Muscle layer of duodenum (tissue), 2 donors: ENCODE measurements at regions not wholly inside any gene's neighbourhood (a gene's known extent, or its start where the extent isn't known, plus 50 kb on each side); places are given as distances from the start of the nearest gene placed in this dataset.
"Not testable (repeated sequence)": the region's sequence is repeated elsewhere in the genome, so short reads cannot be mapped to it uniquely, and the experiment has no call there.

ENCODE experiments used
- H3K27ac ChIP-seq: one replicate; pipeline ENCODE4 v1.7.0; 2013; ENCODE audit warnings: mild to moderate bottlenecking, low read length
- H3K27me3 ChIP-seq: one replicate; pipeline ENCODE4 v1.7.0; 2013; ENCODE audit warnings: low read depth, mild to moderate bottlenecking, control low read depth, low read length
- H3K36me3 ChIP-seq, 2 donors: one replicate each; pipeline ENCODE4 v1.7.0; 2013; ENCODE audit warnings: low read length in 2 of 2, control low read depth in 1 of 2, mild to moderate bottlenecking in 1 of 2; ENCODE audit not compliant: insufficient read depth in 2 of 2, control insufficient read depth in 1 of 2
- H3K4me1 ChIP-seq, 2 donors: one replicate each; pipeline ENCODE4 v1.7.0; 2013; ENCODE audit warnings: low read length in 2 of 2, mild to moderate bottlenecking in 2 of 2, control low read depth in 1 of 2, moderate library complexity in 1 of 2; ENCODE audit not compliant: insufficient read depth in 2 of 2, control insufficient read depth in 1 of 2
- H3K4me3 ChIP-seq, 2 donors: one replicate each; pipeline ENCODE4 v1.7.0; 2013; ENCODE audit warnings: low read length in 2 of 2, low read depth in 1 of 2, mild to moderate bottlenecking in 1 of 2
- H3K9me3 ChIP-seq, 2 donors: one replicate each; pipeline ENCODE4 v1.7.0; 2013; ENCODE audit warnings: low read length in 2 of 2, control low read depth in 1 of 2, mild to moderate bottlenecking in 1 of 2; ENCODE audit not compliant: control insufficient read depth in 1 of 2
- donor health status: healthy.

DNA sequence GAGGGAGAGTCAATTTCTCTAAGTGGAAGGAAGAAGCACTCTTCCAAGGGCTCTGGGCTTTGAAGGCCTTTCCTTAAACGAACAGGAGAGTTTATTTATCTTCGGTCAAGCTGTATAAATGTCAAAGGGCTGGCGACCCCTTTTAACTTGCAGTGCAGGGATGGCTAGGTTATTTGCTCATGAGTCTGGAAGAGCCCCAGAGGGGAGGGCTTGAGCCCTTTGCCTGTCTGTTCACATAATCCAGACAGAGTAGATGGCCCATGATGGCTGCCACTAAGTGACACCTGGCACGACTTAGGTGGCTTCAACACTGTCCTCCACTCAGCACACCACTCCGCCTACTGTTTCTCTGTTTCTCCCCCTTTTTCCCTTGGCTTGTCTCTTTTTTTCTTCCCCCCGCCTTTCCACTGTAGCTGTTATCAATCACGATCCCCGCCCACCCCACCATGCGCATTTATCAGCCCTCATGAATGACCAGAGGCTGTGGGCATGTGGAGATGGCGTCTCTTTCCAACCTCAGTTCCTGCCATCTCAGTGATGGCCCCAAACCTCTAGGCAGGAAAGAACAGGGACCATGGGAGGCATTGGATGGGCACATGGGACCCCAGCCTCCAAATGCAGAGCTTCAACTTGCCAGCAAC is 408.7 kb upstream of the TNRC6C start:
- no peaks in the 10 kb centered on the region for H3K4me1 ChIP-seq
- H3K4me3 ChIP-seq, result no peak overlapping the region
- no peaks in the 10 kb centered on the region for H3K27me3 ChIP-seq
- no peaks in the 10 kb centered on the region for H3K9me3 ChIP-seq
- H3K27ac ChIP-seq, result no peak overlapping the region
- no peaks in the 10 kb centered on the region for H3K36me3 ChIP-seq

GRCh38 chr17:77553459-77554066 is 404.9 kb upstream of the TNRC6C start:
- H3K36me3 ChIP-seq, result no peaks in the 10 kb centered on the region
- H3K27ac ChIP-seq, result no peak overlapping the region
- no peaks in the 10 kb centered on the region for H3K9me3 ChIP-seq
- H3K4me3 ChIP-seq, result no peak overlapping the region
- H3K4me1 ChIP-seq, result peaks cover 0 to 12% of the 10 kb centered on the region in 2 donors
- no peaks in the 10 kb centered on the region for H3K27me3 ChIP-seq

DNA sequence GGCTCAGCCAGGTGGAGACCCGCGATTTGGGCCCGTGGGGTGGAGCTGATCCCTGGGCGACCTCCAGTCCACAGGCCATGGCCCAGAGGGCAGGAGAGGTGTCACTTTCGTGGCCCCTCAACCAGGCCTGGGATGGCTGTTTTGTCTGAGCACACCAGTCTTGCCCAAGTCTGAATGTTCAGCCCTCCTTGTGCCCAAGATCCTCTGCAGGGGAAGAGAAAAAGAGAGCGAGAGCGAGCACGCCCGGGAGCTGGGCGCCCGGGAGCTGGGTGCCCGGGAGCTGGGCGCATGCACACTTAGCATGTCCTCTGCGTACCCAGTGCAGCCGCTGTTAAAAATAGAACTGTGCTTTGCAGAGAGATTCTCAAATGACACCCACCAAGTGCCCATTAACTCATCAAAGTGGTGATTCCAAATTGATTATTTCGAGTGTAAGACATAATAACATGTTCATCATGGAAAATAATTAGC is 403.3 kb upstream of the TNRC6C start:
- Histone ChIP-seq H3K4me1 (peaks cover 0 to 12% of the 10 kb centered on the region in 2 donors), H3K4me3 (no peak overlapping the region), H3K27me3 (no peaks in the 10 kb centered on the region), H3K9me3 (no peaks in the 10 kb centered on the region), H3K36me3 (no peaks in the 10 kb centered on the region), H3K27ac (no peak overlapping the region)

DNA sequence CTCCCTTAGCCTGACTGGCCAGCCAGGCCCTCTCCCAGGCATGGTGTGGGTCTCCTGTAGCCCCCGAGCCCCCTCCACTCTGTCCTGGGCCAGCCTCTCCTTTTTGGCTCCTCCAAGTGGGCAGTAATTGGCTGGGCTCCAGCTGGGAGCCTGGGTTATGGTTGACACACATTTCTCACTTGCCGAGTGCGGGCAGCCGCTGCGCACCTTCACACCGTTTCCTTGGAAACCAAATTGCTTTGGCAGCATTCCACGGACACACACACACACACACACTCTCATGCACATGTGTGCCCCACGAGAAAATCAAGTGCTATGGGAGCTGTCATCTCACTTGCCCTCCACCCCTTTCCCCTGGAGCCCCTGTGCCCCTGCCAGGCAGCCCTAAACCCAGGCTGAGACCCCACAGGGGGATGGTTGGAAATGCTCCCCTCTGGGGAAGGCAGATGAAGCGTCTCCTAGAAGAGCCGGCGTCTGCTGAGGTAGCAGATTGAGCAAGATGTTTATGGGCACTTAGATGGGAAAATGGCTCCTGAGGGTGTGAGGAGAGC is 402.7 kb upstream of the TNRC6C start:
- Histone ChIP-seq H3K9me3 (no peaks in the 10 kb centered on the region), H3K36me3 (no peaks in the 10 kb centered on the region), H3K4me3 (no peak overlapping the region), H3K27me3 (no peaks in the 10 kb centered on the region), H3K27ac (no peak overlapping the region), H3K4me1 (peaks cover 0 to 12% of the 10 kb centered on the region in 2 donors)

- H3K27ac ChIP-seq, result no peak overlapping the region
- no peaks in the 10 kb centered on the region for H3K36me3 ChIP-seq
- H3K4me3 ChIP-seq, result no peak overlapping the region
- no peaks in the 10 kb centered on the region for H3K27me3 ChIP-seq
- H3K9me3 ChIP-seq, result no peaks in the 10 kb centered on the region
- peaks cover 0 to 12% of the 10 kb centered on the region in 2 donors for H3K4me1 ChIP-seq
Measured at GRCh38 chr17:77556383-77557061, 402.0 kb upstream of the TNRC6C start.

- no peak overlapping the region for H3K27ac ChIP-seq
- no peaks in the 10 kb centered on the region for H3K27me3 ChIP-seq
- H3K9me3 ChIP-seq, result no peaks in the 10 kb centered on the region
- no peak overlapping the region for H3K4me3 ChIP-seq
- peaks cover 0 to 12% of the 10 kb centered on the region in 2 donors for H3K4me1 ChIP-seq
- H3K36me3 ChIP-seq, result no peaks in the 10 kb centered on the region
Measured at GRCh38 chr17:77558846-77559626, 399.5 kb upstream of the TNRC6C start.

DNA sequence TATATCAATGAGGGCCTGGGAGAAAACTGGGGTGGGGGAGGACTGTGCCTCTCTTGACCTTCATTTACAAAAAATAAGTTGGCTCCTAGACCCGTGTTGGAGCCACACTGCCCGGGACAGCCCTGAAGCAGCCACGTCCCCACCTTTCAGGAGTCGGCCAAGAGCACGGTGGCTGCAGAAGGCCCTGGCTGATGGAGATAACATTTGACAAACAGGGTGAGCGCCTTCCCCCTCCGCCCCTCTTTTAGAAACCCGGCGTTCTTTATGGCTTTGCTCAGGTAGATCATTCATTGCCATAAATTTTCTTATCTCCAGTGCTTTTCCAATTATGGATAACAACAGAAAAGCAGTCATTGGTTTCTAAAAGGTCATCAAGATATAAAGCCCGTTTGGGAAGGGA is 398.1 kb upstream of the TNRC6C start:
- H3K9me3 ChIP-seq, result no peaks in the 10 kb centered on the region
- H3K27me3 ChIP-seq, result no peaks in the 10 kb centered on the region
- peaks cover 0 to 11% of the 10 kb centered on the region in 2 donors for H3K4me1 ChIP-seq
- no peak overlapping the region for H3K4me3 ChIP-seq
- no peaks in the 10 kb centered on the region for H3K36me3 ChIP-seq
- no peak overlapping the region for H3K27ac ChIP-seq

DNA sequence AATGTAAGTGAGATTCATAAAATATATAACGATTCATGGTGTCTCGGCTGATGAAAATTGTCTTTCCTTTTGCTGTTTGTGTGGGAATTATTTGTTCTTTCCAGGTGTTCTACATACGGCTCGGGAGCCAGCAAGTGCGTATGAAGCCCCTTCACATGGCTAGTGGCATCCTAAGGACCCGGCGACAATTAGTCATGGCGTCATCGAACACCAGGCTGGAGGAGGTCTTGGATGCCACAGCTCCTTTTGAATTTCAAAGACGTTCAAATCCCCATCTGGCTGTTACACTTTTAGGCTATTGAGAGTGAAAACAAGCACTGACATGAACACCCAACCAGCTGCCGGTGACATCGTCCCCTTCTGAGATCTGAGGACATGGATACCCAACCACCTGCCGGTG is 397.7 kb upstream of the TNRC6C start:
- H3K4me1 ChIP-seq, result peaks cover 0 to 6% of the 10 kb centered on the region in 2 donors
- no peaks in the 10 kb centered on the region for H3K9me3 ChIP-seq
- H3K4me3 ChIP-seq, result no peak overlapping the region
- no peaks in the 10 kb centered on the region for H3K27me3 ChIP-seq
- H3K27ac ChIP-seq, result no peak overlapping the region
- no peaks in the 10 kb centered on the region for H3K36me3 ChIP-seq

DNA sequence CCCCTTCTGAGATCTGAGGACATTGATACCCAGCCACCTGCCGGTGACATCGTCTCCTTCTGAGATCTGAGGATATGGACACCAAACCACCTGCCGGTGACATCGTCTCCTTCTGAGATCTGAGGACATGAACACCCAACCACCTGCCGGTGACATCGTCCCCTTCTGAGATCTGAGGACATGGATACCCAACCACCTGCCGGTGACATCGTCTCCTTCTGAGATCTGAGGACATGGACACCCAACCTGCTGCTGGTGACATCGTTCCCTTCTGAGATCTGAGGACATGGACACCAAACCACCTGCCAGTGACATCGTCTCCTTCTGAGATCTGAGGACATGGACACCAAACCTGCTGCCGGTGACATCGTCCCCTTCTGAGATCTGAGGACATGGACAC is 396.1 kb upstream of the TNRC6C start:
- not testable (repeated sequence) for H3K4me1 ChIP-seq, H3K4me3 ChIP-seq, H3K27me3 ChIP-seq, H3K36me3 ChIP-seq, H3K27ac ChIP-seq, H3K9me3 ChIP-seq

GRCh38 chr17:77563439-77564102 is 394.9 kb upstream of the TNRC6C start:
- no peaks in the 10 kb centered on the region for H3K4me1 ChIP-seq
- no peak overlapping the region for H3K27ac ChIP-seq

More at GRCh38 chr17:77563439-77564102, 394.9 kb upstream of the TNRC6C start:
- H3K9me3 ChIP-seq, result no peaks in the 10 kb centered on the region
- no peaks in the 10 kb centered on the region for H3K36me3 ChIP-seq
- H3K27me3 ChIP-seq, result no peaks in the 10 kb centered on the region
- H3K4me3 ChIP-seq, result no peak overlapping the region
